ENCODE measurements at regions not wholly inside any gene's neighbourhood (a gene's known extent, or its start where the extent isn't known, plus 50 kb on each side); places are given as distances from the start of the nearest gene placed in this dataset.

DNA sequence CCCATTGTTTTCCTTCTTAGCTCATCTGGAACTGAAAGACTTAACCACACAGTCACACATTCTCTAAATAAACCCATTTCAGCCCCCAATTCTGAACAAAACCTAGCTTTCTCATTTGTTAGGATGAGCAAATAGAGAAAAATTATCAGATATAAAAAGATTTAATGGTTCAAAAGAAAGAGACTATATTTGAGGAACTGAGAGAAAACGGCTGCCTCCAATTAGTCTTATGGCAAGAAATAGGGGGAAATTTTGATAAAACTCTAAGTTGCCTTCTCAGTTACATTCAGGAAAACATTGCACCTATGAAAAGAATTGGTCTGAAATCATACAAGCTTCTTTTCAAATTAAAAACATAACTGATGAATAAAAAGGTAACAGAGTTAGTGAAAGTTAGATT, 63.7 kb upstream of the ALDH1B1 start:
- TF ChIP-seq CTCF (IDR thresholded peaks at IDR 0.05): no peak
- no peak for TF ChIP-seq TCF7L2 (IDR thresholded peaks at IDR 0.05; ENCODE audit: low read depth, low read length)
